IMR-90 (cell line): ENCODE measurements at regions not wholly inside any gene's neighbourhood (a gene's known extent, or its start where the extent isn't known, plus 50 kb on each side); places are given as distances from the start of the nearest gene placed in this dataset.

Experiments
- ATAC-seq: fragments of 200-7000 bp; cut with Tn5 transposase; 2 replicates; pipeline ENCODE4 v1.9.1; 2020; ENCODE audit warnings: low read depth, mild to moderate bottlenecking, moderate library complexity
- BruUV-seq: library from RNA; stranded (reverse); fragments of 400-500 nt; replicated peaks from 2 replicates; lab custom pipeline; 2021; lab: Mats Ljungman, UMichigan
- CTCF ChIA-PET: fragments of 300-600 bp; formaldehyde crosslinking; extraction: SDS; loops from one replicate; lab custom pipeline; 2021; ENCODE audit warnings: antibody characterized with exemption; lab: Yijun Ruan, JAX
- POLR2A ChIA-PET: fragments of 300-600 bp; sonication (Branson Sonifier 250); formaldehyde crosslinking; loops from one replicate; lab custom pipeline; 2022; ENCODE audit warnings: antibody characterized with exemption; ENCODE audit not compliant: unreplicated experiment; lab: Charles Lee
- DNase-seq: peaks from one replicate; pipeline ENCODE4 v3.0.0; 2013
- H2AFZ ChIP-seq: replicated peaks from 2 replicates; pipeline ENCODE3; 2013; ENCODE audit warnings: low read length, mild to moderate bottlenecking; ENCODE audit not compliant: poor library complexity
- H2AK5ac ChIP-seq: 2 replicates; pipeline ENCODE4 v1.6.1; 2013; ENCODE audit warnings: low read depth, low read length, inconsistent platforms
- H2AK9ac ChIP-seq: replicated peaks from 2 replicates; pipeline ENCODE3; 2013; ENCODE audit warnings: mild to moderate bottlenecking, low read depth, low read length, moderate library complexity; ENCODE audit not compliant: poor library complexity
- H2BK120ac ChIP-seq: 2 replicates; pipeline ENCODE4 v1.6.1; 2013; ENCODE audit warnings: low read depth, low read length, inconsistent platforms
- H2BK15ac ChIP-seq: 3 replicates; pipeline ENCODE4 v1.6.1; 2013; ENCODE audit warnings: low read depth, low read length, inconsistent platforms
- H2BK20ac ChIP-seq: 2 replicates; pipeline ENCODE4 v1.6.1; 2013; ENCODE audit warnings: low read depth, mild to moderate bottlenecking, inconsistent platforms, low read length, moderate library complexity
- H2BK5ac ChIP-seq: 2 replicates; pipeline ENCODE4 v1.6.1; 2013; ENCODE audit warnings: mild to moderate bottlenecking, low read depth, low read length, inconsistent platforms; ENCODE audit not compliant: poor library complexity, severe bottlenecking
- H3K14ac ChIP-seq: replicated peaks from 2 replicates; pipeline ENCODE4 v1.6.1; 2013; ENCODE audit warnings: low read depth, low read length, inconsistent platforms
- H3K18ac ChIP-seq: 2 replicates; pipeline ENCODE4 v1.6.1; 2013; ENCODE audit warnings: low read depth, low read length, control low read depth
- H3K23ac ChIP-seq: 2 replicates; pipeline ENCODE4 v1.6.1; 2013; ENCODE audit warnings: low read depth, low read length, inconsistent platforms
- H3K27ac ChIP-seq: 2 replicates; pipeline ENCODE4 v1.5.1; 2013; ENCODE audit warnings: mild to moderate bottlenecking, control low read depth, low read length; ENCODE audit not compliant: insufficient read depth
- H3K27me3 ChIP-seq: 2 replicates; pipeline ENCODE4 v1.6.1; 2013; ENCODE audit warnings: low read length; ENCODE audit not compliant: control insufficient read depth, insufficient read depth
- H3K36me3 ChIP-seq: 2 replicates; pipeline ENCODE4 v1.6.1; 2013; ENCODE audit warnings: low read length, mixed read lengths; ENCODE audit not compliant: control insufficient read depth, insufficient read depth
- H3K4ac ChIP-seq: 2 replicates; pipeline ENCODE4 v1.6.1; 2013; ENCODE audit warnings: low read depth, low read length, inconsistent platforms
- H3K4me1 ChIP-seq: 2 replicates; pipeline ENCODE4 v1.6.1; 2013; ENCODE audit warnings: low read length, mixed read lengths; ENCODE audit not compliant: control insufficient read depth, insufficient read depth
- H3K4me2 ChIP-seq: 2 replicates; pipeline ENCODE4 v1.6.1; 2013; ENCODE audit warnings: low read depth, mild to moderate bottlenecking, control low read depth, low read length, moderate library complexity
- H3K4me3 ChIP-seq: 2 replicates; pipeline ENCODE4 v1.5.1; 2013; ENCODE audit warnings: low read depth, mild to moderate bottlenecking, control low read depth, low read length, moderate library complexity; ENCODE audit not compliant: insufficient read depth
- H3K56ac ChIP-seq: 2 replicates; pipeline ENCODE4 v1.6.1; 2013; ENCODE audit warnings: low read length, inconsistent platforms; ENCODE audit not compliant: insufficient read depth; ENCODE audit errors: extremely low read depth
- H3K79me1 ChIP-seq, 2 experiments: 2 replicates each; pipeline ENCODE4 v1.6.1; 2013; ENCODE audit warnings: low read length in 2 of 2, inconsistent platforms in 1 of 2, low read depth in 1 of 2
- H3K9ac ChIP-seq: 2 replicates; pipeline ENCODE4 v1.6.1; 2013; ENCODE audit warnings: low read depth, low read length, control low read depth
- H3K9me1 ChIP-seq: 2 replicates; pipeline ENCODE4 v1.6.1; 2013; ENCODE audit warnings: low read length, inconsistent platforms; ENCODE audit not compliant: insufficient read depth
- H3K9me3 ChIP-seq: 2 replicates; pipeline ENCODE4 v1.6.1; 2013; ENCODE audit warnings: low read length; ENCODE audit not compliant: control insufficient read depth, insufficient read depth
- H4K20me1 ChIP-seq: 2 replicates; pipeline ENCODE4 v1.6.1; 2013; ENCODE audit warnings: low read length, inconsistent platforms; ENCODE audit not compliant: insufficient read depth
- H4K5ac ChIP-seq: 2 replicates; pipeline ENCODE4 v1.6.1; 2013; ENCODE audit warnings: mild to moderate bottlenecking, low read depth, low read length, control low read depth
- H4K8ac ChIP-seq, 2 experiments: 2 replicates each; pipeline ENCODE4 v1.6.1; 2013; ENCODE audit warnings: low read depth in 2 of 2, low read length in 2 of 2, control low read depth in 1 of 2, inconsistent platforms in 1 of 2
- H4K91ac ChIP-seq: 2 replicates; pipeline ENCODE4 v1.6.1; 2013; ENCODE audit warnings: low read depth, low read length, inconsistent platforms; ENCODE audit not compliant: insufficient read depth
- CTCF ChIP-seq: conservative IDR thresholded peaks from 2 replicates; pipeline ENCODE4 v1.5.1; 2012; ENCODE audit warnings: mild to moderate bottlenecking, low read depth, low read length, improper control_type of control experiment
- FOS ChIP-seq: fragments of 150-350 bp; IDR thresholded peaks from 2 replicates; pipeline ENCODE4 v1.6.1; 2016; ENCODE audit warnings: low read depth, low read length
- MXI1 ChIP-seq: IDR thresholded peaks from 2 replicates; pipeline ENCODE4 v1.6.1; 2012; ENCODE audit warnings: low read depth, mild to moderate bottlenecking, low read length, moderate library complexity, borderline replicate concordance
- RAD21 ChIP-seq: IDR thresholded peaks from 2 replicates; pipeline ENCODE4 v1.6.1; 2012; ENCODE audit warnings: low read length, improper control_type of control experiment
- RFX5 ChIP-seq: IDR thresholded peaks from 2 replicates; pipeline ENCODE4 v1.8.0; 2012; ENCODE audit warnings: low read depth, mild to moderate bottlenecking, low read length, moderate library complexity
- USF2 ChIP-seq: fragments of 150-350 bp; IDR thresholded peaks from 2 replicates; pipeline ENCODE4 v1.6.1; 2017; ENCODE audit warnings: mild to moderate bottlenecking, antibody characterized with exemption, low read length, low read depth
- WGBS, 2 experiments: methylation state at CpG; one replicate each; pipeline versions ENCODE4 v1.1.5 to v1.1.7; 2013; ENCODE audit warnings: missing lambda C conversion rate in 2 of 2; ENCODE audit not compliant: insufficient read length in 1 of 2; ENCODE audit errors: extremely low coverage in 2 of 2; 5-methylcytosine and 5-hydroxymethylcytosine counted together
- dilution Hi-C: fragments of 300-500 bp; cut with HindIII; formaldehyde crosslinking; loops from one replicate; pipeline ENCODE4 v1.14.3; 2018; ENCODE audit warnings: low sequenced_read_pairs; ENCODE audit not compliant: unreplicated experiment
- in situ Hi-C: fragments of 300-500 bp; cut with MboI; formaldehyde crosslinking; loops from 3 replicates; pipeline ENCODE4 v1.14.3; 2019; ENCODE audit warnings: low sequenced_read_pairs, inconsistent platforms, mixed read lengths
- intact Hi-C: fragments of 100-400 bp; cut with micrococcal nuclease; formaldehyde crosslinking; loops from 2 replicates; pipeline ENCODE4 v1.10.0; 2022

GRCh38 chr6:112488238-112488637, 141.1 kb downstream of the RFPL4B start:
- H4K8ac ChIP-seq = no peak overlapping the region
- in situ Hi-C loops (no loop called here), dilution Hi-C loops (no loop called here), intact Hi-C loops (no loop called here)
- ChIA-PET CTCF (no interaction called here), POLR2A (interaction anchor here (0.6 kb wide), 1 partner anchor 9 kb away, joined by 3 read pairs; no protein-coding TSS in a partner anchor)
- no peak overlapping the region for H3K27ac ChIP-seq
- H3K4me2 ChIP-seq = no peak overlapping the region
- no peak overlapping the region for H3K4me3 ChIP-seq
- no peaks in the 10 kb centered on the region for H3K36me3 ChIP-seq
- H3K14ac ChIP-seq = no peak overlapping the region
- no peak overlapping the region for H4K91ac ChIP-seq
- no peak overlapping the region for H3K4ac ChIP-seq
- H3K27me3 ChIP-seq = no peaks in the 10 kb centered on the region
- H2AK9ac ChIP-seq = no peak overlapping the region
- no CpG with 5 or more reads among the region's 2 CpGs for WGBS, 2 experiments
- no peak overlapping the region for H2BK5ac ChIP-seq
- no peak overlapping the region for H2AK5ac ChIP-seq
- H3K9ac ChIP-seq = no peak overlapping the region
- DNase-seq = no peak
- BruUV-seq = no TSS peak
- H2BK20ac ChIP-seq = no peak overlapping the region
- no peaks in the 10 kb centered on the region for H3K79me1 ChIP-seq
- no peak overlapping the region for H3K56ac ChIP-seq
- no peak overlapping the region for H2BK120ac ChIP-seq
- no peaks in the 10 kb centered on the region for H3K4me1 ChIP-seq
- H3K23ac ChIP-seq = no peak overlapping the region
- H2BK15ac ChIP-seq = no peak overlapping the region
- ATAC-seq = no peak
- H4K20me1 ChIP-seq = no peaks in the 10 kb centered on the region
- H3K9me3 ChIP-seq = no peaks in the 10 kb centered on the region
- H3K18ac ChIP-seq = no peak overlapping the region
- no peak overlapping the region for H2AFZ ChIP-seq
- no peaks in the 10 kb centered on the region for H3K9me1 ChIP-seq
- H4K5ac ChIP-seq = no peak overlapping the region
- TF ChIP-seq CTCF (no peak), RFX5 (no peak), MXI1 (no peak), USF2 (no peak), FOS (no peak), RAD21 (no peak)
